ENCODE measurements at regions not wholly inside any gene's neighbourhood (a gene's known extent, or its start where the extent isn't known, plus 50 kb on each side); places are given as distances from the start of the nearest gene placed in this dataset.

DNA sequence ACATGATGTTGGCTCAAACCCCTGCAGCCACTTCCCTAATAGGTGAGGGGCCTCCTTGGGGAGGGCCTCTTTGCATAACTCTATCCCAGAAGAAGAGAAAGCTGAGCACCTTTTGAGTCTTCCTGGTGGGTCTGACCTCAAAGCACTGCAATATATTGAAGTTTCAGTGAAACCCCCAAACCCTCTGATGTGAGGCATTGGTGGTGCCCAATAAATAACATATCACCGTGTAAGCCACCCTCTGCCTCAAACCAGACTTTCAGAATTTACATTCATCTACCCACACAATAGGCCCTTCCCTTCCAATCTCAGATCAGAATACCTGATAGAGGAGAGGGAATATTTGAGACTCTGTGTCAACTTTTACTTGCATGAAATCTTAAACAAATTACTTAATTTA is 142.8 kb upstream of the STK17B start:
- peak overlapping the region in 1 of 10 donors; percentile 58 for H3K27ac ChIP-seq
- intact Hi-C loops (cut with DNase I), result loop anchor here in 4 of 10 donors (5.0 to 10.0 kb wide), 4 partner anchors 138 to 291 kb away; partner anchors contain the start of gene HECW2 (in 1 of the 4)
- no peak for ATAC-seq

DNA sequence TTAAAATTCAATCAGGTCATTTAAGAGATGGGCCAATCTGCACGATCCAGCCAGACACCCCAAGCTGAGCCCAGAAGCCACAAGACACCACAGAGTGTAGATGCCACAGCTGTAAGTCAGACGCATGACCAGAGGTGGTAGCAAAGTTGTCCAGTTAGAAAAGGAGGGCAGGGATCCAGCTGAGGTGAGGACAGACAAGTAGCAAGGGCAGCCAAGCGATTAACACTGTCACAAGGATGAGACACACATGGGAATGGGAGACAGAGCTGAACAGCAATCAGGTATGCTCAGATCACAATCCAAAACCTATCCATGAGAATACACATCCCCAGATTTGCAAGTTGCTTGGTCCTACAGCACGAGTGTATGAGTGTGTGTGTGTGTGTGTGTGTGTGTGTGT is 143.4 kb upstream of the STK17B start:
- DNase-seq (peak in 1 of 2 donors; percentile 65), ATAC-seq (peak; percentile 39 to 88 (median 76))
- H3K27ac ChIP-seq, result peak overlapping the region in 1 of 10 donors; percentile 58

More for the DNA sequence above, 142.8 kb upstream of the STK17B start:
- no peak overlapping the region for H3K4me3 ChIP-seq
- TF ChIP-seq, protein P1, sequence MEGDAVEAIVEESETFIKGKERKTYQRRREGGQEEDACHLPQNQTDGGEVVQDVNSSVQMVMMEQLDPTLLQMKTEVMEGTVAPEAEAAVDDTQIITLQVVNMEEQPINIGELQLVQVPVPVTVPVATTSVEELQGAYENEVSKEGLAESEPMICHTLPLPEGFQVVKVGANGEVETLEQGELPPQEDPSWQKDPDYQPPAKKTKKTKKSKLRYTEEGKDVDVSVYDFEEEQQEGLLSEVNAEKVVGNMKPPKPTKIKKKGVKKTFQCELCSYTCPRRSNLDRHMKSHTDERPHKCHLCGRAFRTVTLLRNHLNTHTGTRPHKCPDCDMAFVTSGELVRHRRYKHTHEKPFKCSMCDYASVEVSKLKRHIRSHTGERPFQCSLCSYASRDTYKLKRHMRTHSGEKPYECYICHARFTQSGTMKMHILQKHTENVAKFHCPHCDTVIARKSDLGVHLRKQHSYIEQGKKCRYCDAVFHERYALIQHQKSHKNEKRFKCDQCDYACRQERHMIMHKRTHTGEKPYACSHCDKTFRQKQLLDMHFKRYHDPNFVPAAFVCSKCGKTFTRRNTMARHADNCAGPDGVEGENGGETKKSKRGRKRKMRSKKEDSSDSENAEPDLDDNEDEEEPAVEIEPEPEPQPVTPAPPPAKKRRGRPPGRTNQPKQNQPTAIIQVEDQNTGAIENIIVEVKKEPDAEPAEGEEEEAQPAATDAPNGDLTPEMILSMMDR (IDR thresholded peaks at IDR 0.05), result no peak
- peaks cover 0 to 46% (median 3%) of the 10 kb centered on the region in 9 donors for H3K4me1 ChIP-seq
- DNase-seq, result no peak
- WGBS, 2 donors, result 85 to 88% methylated on average over 1 of the region's 1 CpG
- no peaks in the 10 kb centered on the region for H3K27me3 ChIP-seq
- no peaks in the 10 kb centered on the region for H3K9me3 ChIP-seq
- peaks cover 0 to 88% (median 4%) of the 10 kb centered on the region in 9 donors for H3K36me3 ChIP-seq

DNA sequence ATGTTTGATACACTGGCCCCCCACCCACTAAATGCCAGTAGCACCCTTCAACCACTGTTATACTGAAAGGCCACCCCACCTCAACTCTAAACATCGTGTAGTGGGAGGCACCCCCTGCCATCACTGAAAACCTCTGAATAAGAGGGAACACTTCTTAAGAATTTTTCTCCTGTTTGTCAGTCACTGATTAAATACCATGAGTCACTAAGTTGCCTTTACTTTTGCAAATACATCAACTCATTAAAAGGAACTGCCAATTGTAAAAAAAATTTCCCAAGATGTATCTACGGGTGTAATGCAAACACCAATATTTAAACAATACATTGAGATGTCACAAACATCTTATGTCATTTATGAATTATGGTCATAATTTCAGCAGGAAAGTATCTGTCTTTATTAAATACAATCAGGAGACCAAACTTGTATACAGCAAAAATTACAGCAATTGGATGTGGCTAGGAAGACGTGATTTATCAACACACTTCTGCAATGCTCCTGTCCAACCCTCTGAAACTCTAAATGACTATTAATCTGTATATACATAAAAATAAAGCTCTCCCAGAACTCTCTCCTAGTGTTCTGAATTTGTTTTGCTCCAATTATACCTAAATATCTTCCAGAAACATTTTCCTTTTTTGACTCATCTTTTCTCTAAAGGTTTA is 144.1 kb upstream of the STK17B start:
- H3K27me3 ChIP-seq, result no peaks in the 10 kb centered on the region
- no peak for DNase-seq
- H3K9me3 ChIP-seq, result no peaks in the 10 kb centered on the region
- no peak for ATAC-seq
- H3K36me3 ChIP-seq, result peaks cover 0 to 92% (median 5%) of the 10 kb centered on the region in 9 donors
- no peak overlapping the region for H3K4me3 ChIP-seq
- H3K27ac ChIP-seq, result no peak overlapping the region
- TF ChIP-seq, protein P1 (IDR thresholded peaks at IDR 0.05), result no peak
- intact Hi-C loops (cut with DNase I), result loop anchor here in 3 of 10 donors (10.0 kb wide), 3 partner anchors 139 to 289 kb away; partner anchors contain the start of gene HECW2 (in 1 of the 3)
- 81 to 82% methylated on average over 3 of the region's 3 CpGs for WGBS, 2 donors
- H3K4me1 ChIP-seq, result peaks cover 0 to 35% (median 3%) of the 10 kb centered on the region in 9 donors

More for the DNA sequence above, 143.4 kb upstream of the STK17B start:
- WGBS, 2 donors, result 53 to 60% methylated on average over 4 of the region's 4 CpGs
- Histone ChIP-seq H3K27me3 (no peaks in the 10 kb centered on the region), H3K36me3 (peaks cover 0 to 91% (median 5%) of the 10 kb centered on the region in 9 donors), H3K9me3 (no peaks in the 10 kb centered on the region), H3K4me1 (peaks cover 0 to 41% (median 3%) of the 10 kb centered on the region in 9 donors), H3K4me3 (no peak overlapping the region)
- intact Hi-C loops (cut with DNase I), result loop anchor here in 4 of 10 donors (5.0 to 10.0 kb wide), 4 partner anchors 138 to 290 kb away; partner anchors contain the start of gene HECW2 (in 1 of the 4)
- TF ChIP-seq, protein P1 (IDR thresholded peaks at IDR 0.05), result peak in 3 of 9 donors; percentile 15 to 27 (median 20)

DNA sequence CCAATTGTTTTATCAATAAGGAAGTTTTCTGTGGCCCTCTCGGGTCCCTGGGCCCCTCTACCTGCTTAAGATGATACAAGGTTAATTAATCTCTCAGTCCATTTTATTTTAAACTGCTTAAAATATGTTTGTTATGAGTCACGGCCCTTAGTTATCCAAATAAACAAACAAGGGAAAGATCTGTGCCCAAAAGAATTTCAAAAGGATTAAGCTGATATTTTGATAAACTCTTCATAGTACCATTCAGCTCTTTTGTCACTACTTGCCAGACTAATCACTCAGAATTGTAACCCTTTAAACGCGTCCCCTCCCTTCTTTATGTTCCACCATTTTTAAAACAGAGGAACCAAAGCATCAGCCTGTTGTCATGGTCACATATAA is 144.7 kb upstream of the STK17B start:
- Histone ChIP-seq H3K27ac (no peak overlapping the region), H3K4me1 (peaks cover 0 to 31% (median 3%) of the 10 kb centered on the region in 9 donors), H3K4me3 (no peak overlapping the region), H3K27me3 (no peaks in the 10 kb centered on the region), H3K36me3 (peaks cover 0 to 95% (median 5%) of the 10 kb centered on the region in 9 donors), H3K9me3 (no peaks in the 10 kb centered on the region)
- intact Hi-C loops (cut with DNase I), result loop anchor here in 3 of 10 donors (10.0 kb wide), 3 partner anchors 139 to 289 kb away; partner anchors contain the start of gene HECW2 (in 1 of the 3)
- DNase-seq (no peak), ATAC-seq (no peak)
- WGBS, 2 donors, result 86 to 92% methylated on average over 4 of the region's 4 CpGs
- TF ChIP-seq, protein P1 (IDR thresholded peaks at IDR 0.05), result no peak
